GM12872 (cell line): ENCODE measurements at regions not wholly inside any gene's neighbourhood (a gene's known extent, or its start where the extent isn't known, plus 50 kb on each side); places are given as distances from the start of the nearest gene placed in this dataset.

Source experiments
- TF ChIP-seq, protein P1 (sequence below): IDR thresholded peaks from 3 replicates; pipeline ENCODE4 v1.5.1; 2011; ENCODE audit warnings: low read depth, mild to moderate bottlenecking, low read length, moderate library complexity; ENCODE audit not compliant: insufficient read depth

DNA sequence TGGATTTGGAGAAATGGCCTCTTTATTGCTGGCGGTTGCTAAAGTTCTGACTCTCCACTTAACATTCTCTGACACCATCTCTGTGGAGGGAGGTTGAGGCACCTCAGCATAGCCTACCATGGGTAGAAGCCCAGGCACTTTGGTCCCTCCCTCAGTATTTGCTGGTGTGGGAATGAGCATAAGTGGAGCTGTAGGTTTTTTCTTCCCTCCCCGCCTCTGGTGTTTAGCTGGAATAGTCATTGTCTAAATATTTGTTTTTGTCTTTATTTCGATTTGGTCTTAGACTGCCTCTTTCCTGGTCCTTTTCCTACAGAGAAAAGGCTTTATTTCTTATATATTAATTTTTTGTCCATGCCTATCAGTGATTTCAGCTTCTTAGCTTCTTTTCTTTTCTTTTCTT lies 203.4 kb upstream of the AGR3 start:
- TF ChIP-seq, protein P1, sequence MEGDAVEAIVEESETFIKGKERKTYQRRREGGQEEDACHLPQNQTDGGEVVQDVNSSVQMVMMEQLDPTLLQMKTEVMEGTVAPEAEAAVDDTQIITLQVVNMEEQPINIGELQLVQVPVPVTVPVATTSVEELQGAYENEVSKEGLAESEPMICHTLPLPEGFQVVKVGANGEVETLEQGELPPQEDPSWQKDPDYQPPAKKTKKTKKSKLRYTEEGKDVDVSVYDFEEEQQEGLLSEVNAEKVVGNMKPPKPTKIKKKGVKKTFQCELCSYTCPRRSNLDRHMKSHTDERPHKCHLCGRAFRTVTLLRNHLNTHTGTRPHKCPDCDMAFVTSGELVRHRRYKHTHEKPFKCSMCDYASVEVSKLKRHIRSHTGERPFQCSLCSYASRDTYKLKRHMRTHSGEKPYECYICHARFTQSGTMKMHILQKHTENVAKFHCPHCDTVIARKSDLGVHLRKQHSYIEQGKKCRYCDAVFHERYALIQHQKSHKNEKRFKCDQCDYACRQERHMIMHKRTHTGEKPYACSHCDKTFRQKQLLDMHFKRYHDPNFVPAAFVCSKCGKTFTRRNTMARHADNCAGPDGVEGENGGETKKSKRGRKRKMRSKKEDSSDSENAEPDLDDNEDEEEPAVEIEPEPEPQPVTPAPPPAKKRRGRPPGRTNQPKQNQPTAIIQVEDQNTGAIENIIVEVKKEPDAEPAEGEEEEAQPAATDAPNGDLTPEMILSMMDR, result no peak

GRCh38 chr7:17086403-17086802 lies 204.6 kb upstream of the AGR3 start:
- TF ChIP-seq, protein P1, result no peak

DNA sequence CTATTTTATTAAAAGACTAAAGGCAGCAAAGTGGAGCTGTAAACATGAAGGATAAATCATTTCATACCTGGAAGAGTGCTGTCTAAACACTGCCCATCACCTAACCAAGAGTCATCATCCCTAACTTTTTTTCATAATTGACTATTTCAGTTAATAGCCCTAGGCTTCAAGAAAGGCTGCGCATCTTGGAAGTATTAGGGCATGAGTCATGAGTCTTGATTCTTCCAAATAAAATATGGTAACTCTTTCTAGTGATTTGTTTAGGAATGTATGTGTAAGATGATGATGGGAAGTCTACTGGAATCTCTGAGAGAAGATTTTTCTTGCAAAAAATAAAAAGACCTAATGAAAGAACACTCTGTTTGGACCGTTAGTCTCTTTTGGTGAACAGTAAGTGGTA lies 207.7 kb upstream of the AHR start:
- TF ChIP-seq, protein P1, result no peak

DNA sequence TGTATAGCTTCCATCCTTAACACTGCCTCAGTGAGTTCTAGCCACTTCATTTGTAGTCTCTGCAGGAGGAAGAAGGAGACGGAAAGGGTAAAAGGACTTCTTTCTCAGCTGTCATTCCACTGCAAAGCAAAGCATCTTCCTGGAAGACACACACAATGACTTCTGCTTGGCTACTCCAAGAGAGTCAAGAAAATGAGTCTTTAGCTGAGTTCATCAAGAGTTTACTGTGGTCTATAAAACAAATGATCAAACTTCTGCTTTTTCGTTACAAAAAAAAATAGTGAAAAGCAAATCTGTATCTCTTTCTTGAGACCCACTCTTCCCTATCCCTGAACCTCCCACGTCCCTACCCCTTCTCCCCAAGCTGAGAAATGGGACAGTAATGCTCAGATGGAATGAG lies 205.0 kb upstream of the AHR start:
- TF ChIP-seq, protein P1, result no peak

- TF ChIP-seq, protein P1, result no peak
These were observed 203.4 kb upstream of the AHR start for GRCh38 chr7:17094963-17095574.

DNA sequence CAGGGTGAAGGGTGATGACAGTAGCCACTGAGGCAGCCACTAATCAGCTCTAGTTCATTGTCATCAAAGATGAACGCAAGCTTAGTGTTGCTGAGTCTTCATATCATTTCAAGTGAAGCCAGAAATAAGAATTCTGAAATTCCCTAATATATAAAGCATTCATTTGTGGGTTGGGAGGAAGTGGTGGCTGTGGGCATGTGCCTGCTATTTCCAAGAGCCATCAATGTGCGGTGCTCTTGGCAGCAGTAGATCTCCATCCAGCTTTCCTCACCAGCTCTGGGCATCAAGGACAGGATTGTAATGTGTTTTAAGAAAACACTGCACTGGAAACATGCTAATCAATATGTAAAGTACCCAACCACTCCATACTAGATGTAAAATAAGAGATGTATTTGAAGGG lies 202.5 kb upstream of the AHR start:
- TF ChIP-seq, protein P1, result no peak

- TF ChIP-seq, protein P1, result no peak
These were observed 200.7 kb upstream of the AHR start for GRCh38 chr7:17097668-17098297.

DNA sequence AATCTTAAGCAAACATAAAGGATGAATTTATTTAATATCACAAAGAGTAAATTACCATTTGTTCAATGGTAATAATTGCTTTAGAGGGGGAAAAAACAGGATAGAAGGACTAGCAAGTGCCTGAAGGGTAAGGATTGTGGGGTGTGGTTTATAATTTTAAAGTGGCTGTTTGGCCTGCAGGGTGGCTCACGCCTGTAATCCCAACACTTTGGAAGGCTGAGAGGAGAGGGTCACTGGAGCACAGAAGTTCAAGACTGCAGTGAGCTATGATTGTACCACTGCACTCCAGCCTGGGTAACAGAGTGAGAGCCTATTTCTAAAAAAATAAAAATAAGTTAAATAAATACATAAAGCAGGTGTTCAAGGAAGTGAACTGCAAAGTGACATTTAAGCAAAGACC lies 199.9 kb upstream of the AHR start:
- TF ChIP-seq, protein P1, result no peak
